PC-3 (cell line): ENCODE measurements at regions not wholly inside any gene's neighbourhood (a gene's known extent, or its start where the extent isn't known, plus 50 kb on each side); places are given as distances from the start of the nearest gene placed in this dataset.

Experiments
- EZH2 ChIP-seq: fragments of 300-600 bp; sonication (generic); IDR thresholded peaks from one replicate; pipeline ENCODE4 v1.6.1; 2017; ENCODE audit warnings: antibody characterized with exemption, mild to moderate bottlenecking, low read length; ENCODE audit not compliant: unreplicated experiment
- EZH2phosphoT487 ChIP-seq: fragments of 300-600 bp; sonication (generic); IDR thresholded peaks from 2 replicates; pipeline ENCODE4 v1.6.1; 2018; ENCODE audit warnings: mild to moderate bottlenecking, antibody characterized with exemption, low read length, borderline replicate concordance
- TF ChIP-seq, protein P1 (sequence below): fragments of 300-600 bp; sonication (generic); conservative IDR thresholded peaks from 2 replicates; pipeline ENCODE4 v1.5.1; 2017; ENCODE audit warnings: antibody characterized with exemption, low read depth, mild to moderate bottlenecking, low read length

DNA sequence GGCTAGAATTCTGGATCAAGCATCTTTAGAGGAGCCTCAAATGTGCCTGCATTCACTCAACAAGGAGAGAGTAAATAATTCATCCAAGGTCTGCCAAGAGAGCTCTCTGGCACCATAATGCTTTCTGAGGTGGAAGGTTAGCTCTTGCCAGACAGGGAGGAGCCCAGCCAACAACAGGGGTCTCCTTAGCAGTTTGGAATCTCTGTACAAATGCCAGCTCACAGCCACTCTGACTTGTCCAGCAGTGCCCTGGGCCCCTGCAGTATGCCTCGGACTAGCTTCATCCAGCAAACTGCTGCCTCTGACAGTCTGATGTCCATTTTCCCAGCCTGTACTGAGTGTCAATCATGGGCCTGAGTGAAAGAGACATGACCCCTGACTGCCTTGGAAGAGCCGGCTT, 127.2 kb upstream of the SLC44A1 start:
- TF ChIP-seq, protein P1, sequence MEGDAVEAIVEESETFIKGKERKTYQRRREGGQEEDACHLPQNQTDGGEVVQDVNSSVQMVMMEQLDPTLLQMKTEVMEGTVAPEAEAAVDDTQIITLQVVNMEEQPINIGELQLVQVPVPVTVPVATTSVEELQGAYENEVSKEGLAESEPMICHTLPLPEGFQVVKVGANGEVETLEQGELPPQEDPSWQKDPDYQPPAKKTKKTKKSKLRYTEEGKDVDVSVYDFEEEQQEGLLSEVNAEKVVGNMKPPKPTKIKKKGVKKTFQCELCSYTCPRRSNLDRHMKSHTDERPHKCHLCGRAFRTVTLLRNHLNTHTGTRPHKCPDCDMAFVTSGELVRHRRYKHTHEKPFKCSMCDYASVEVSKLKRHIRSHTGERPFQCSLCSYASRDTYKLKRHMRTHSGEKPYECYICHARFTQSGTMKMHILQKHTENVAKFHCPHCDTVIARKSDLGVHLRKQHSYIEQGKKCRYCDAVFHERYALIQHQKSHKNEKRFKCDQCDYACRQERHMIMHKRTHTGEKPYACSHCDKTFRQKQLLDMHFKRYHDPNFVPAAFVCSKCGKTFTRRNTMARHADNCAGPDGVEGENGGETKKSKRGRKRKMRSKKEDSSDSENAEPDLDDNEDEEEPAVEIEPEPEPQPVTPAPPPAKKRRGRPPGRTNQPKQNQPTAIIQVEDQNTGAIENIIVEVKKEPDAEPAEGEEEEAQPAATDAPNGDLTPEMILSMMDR = no peak
- no peak for TF ChIP-seq EZH2
- no peak for TF ChIP-seq EZH2phosphoT487
